ENCODE measurements at regions not wholly inside any gene's neighbourhood (a gene's known extent, or its start where the extent isn't known, plus 50 kb on each side); places are given as distances from the start of the nearest gene placed in this dataset.

DNA sequence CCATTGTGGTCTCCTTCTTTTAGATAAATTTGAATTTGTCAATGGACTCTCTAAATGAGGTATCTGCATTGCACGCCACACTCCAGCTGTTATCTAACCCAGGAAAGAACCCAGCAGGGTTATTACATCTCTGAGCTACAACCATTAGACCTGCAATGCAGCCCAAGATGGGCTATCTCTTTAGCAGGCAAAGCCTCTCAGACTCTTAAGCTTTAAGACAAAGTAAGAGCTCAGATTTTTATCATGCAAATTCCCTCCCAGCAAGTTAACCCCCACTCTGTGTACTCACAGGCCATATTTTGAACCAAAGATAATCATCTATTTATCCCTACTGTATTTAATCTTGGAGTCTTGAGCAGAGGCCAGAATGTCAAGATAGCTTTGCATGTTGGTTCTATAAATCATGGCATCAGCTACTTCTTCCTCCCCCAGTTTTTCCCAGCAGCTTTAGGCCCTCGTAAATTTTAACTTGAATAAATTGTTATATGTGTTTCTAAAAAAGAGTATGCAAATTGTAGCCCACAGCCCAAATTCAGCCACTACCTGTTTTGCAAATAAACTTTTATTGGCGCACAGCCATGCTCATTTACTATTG lies 273.7 kb upstream of the PKDCC start:
- TF ChIP-seq YY1 (IDR thresholded peaks at IDR 0.05; ENCODE audit: insufficient read depth, insufficient read length) (no peak), ZNF274 (IDR thresholded peaks at IDR 0.05; ENCODE audit: low read depth, low read length) (no peak), SUZ12 (IDR thresholded peaks at IDR 0.05; ENCODE audit: extremely low read depth, insufficient read depth, insufficient read length) (no peak)

All from NT2/D1 (cell line).